Fibroblast of mammary gland (primary cell): ENCODE measurements at regions not wholly inside any gene's neighbourhood (a gene's known extent, or its start where the extent isn't known, plus 50 kb on each side); places are given as distances from the start of the nearest gene placed in this dataset.

Experiments
- DNase-seq: peaks from one replicate; pipeline ENCODE4 v3.0.0-alpha.2; 2010; ENCODE audit warnings: low read depth
- H3K4me3 ChIP-seq: 2 replicates; pipeline ENCODE4 v1.5.1; 2011; ENCODE audit warnings: low read depth, mild to moderate bottlenecking, low read length, moderate library complexity; ENCODE audit not compliant: control insufficient read depth
- CTCF ChIP-seq: conservative IDR thresholded peaks from 2 replicates; pipeline ENCODE4 v1.5.1; 2011; ENCODE audit warnings: low read depth, low read length, inconsistent platforms; ENCODE audit not compliant: control insufficient read depth, insufficient read depth

GRCh38 chr10:128429321-128429720 lies 303.1 kb upstream of the MKI67 start:
- no peak for DNase-seq
- no peak for TF ChIP-seq CTCF
- H3K4me3 ChIP-seq, result no peak overlapping the region

- no peak for DNase-seq
- TF ChIP-seq CTCF, result no peak
- no peak overlapping the region for H3K4me3 ChIP-seq
Observed at GRCh38 chr10:128429835-128430513, 303.8 kb upstream of the MKI67 start.

- no peak for TF ChIP-seq CTCF
- DNase-seq, result no peak
- H3K4me3 ChIP-seq, result no peak overlapping the region
Observed at GRCh38 chr10:128431083-128431482, 304.9 kb upstream of the MKI67 start.

- no peak for DNase-seq
- TF ChIP-seq CTCF, result no peak
Observed at GRCh38 chr10:128431506-128431905, 305.3 kb upstream of the MKI67 start.

GRCh38 chr10:128432011-128432410 lies 305.8 kb upstream of the MKI67 start:
- TF ChIP-seq CTCF, result no peak
- no peak for DNase-seq
- H3K4me3 ChIP-seq, result no peak overlapping the region

More at GRCh38 chr10:128431506-128431905, 305.3 kb upstream of the MKI67 start:
- no peak overlapping the region for H3K4me3 ChIP-seq

GRCh38 chr10:128432423-128432822 lies 306.2 kb upstream of the MKI67 start:
- H3K4me3 ChIP-seq, result no peak overlapping the region
- no peak for TF ChIP-seq CTCF
- no peak for DNase-seq

- DNase-seq, result no peak
- H3K4me3 ChIP-seq, result no peak overlapping the region
- TF ChIP-seq CTCF, result no peak
Observed at GRCh38 chr10:128435811-128436210, 309.6 kb upstream of the MKI67 start.
